K562 (cell line): ENCODE measurements at regions not wholly inside any gene's neighbourhood (a gene's known extent, or its start where the extent isn't known, plus 50 kb on each side); places are given as distances from the start of the nearest gene placed in this dataset.

Source experiments
- ATAC-seq: fragments of 200-7000 bp; cut with Tn5 transposase; 3 replicates; pipeline ENCODE4 v1.9.1; 2020; ENCODE audit warnings: moderate library complexity
- BruUV-seq: library from RNA; stranded (reverse); fragments of 400-500 nt; replicated peaks from 2 replicates; lab custom pipeline; 2021; lab: Mats Ljungman, UMichigan
- CTCF ChIA-PET: fragments of 300-600 bp; formaldehyde crosslinking; extraction: SDS; loops from one replicate; lab custom pipeline; 2021; ENCODE audit warnings: low intra/inter-chr PET ratio; lab: Yijun Ruan, JAX
- POLR2A ChIA-PET: fragments of 300-600, 350-650 bp; sonication (Branson Sonifier 250); formaldehyde crosslinking; extraction: SDS; loops from one replicate; lab custom pipeline; 2021; ENCODE audit warnings: antibody characterized with exemption, inconsistent platforms; lab: Yijun Ruan, JAX
- DNase-seq, 4 experiments: peaks; one replicate each; pipeline versions ENCODE4 v3.0.0 to v3.0.0-alpha.2; 2011 to 2018; ENCODE audit warnings: low spot score in 3 of 4, mixed read lengths in 3 of 4; ENCODE audit errors: extremely low read depth in 1 of 4
- FAIRE-seq: peaks from 2 replicates; lab custom pipeline; 2011; peaks lifted over from hg19 to GRCh38; lab: Jason Lieb, UNC
- H2AFZ ChIP-seq: 2 replicates; pipeline ENCODE4 v1.6.0; 2011; ENCODE audit warnings: low read depth, low read length, control low read depth, inconsistent platforms
- H3K27ac ChIP-seq: fragments of 200-600 bp; 3 replicates; pipeline ENCODE4 v1.8.0; 2011; ENCODE audit warnings: low read depth, mild to moderate bottlenecking, control low read depth, inconsistent platforms, low read length, moderate library complexity, mixed read lengths; ENCODE audit errors: extremely low read depth
- H3K27me3 ChIP-seq, 2 experiments: fragments of 300-600 bp in 1 of 2; 2 replicates in 1 of 2; 3 replicates in 1 of 2; pipeline versions ENCODE4 v1.6.0 to v1.8.0; 2011; ENCODE audit warnings: inconsistent platforms in 2 of 2, low read length in 2 of 2, mild to moderate bottlenecking in 1 of 2, mixed read lengths in 1 of 2, moderate library complexity in 1 of 2; ENCODE audit not compliant: control insufficient read depth in 2 of 2, insufficient read depth in 2 of 2
- H3K36me3 ChIP-seq: fragments of 300-600 bp; 3 replicates; pipeline ENCODE4 v1.8.0; 2011; ENCODE audit warnings: mild to moderate bottlenecking, low read length, inconsistent platforms; ENCODE audit not compliant: control insufficient read depth, insufficient read depth
- H3K4me1 ChIP-seq, 2 experiments: fragments of 200-600 bp in 1 of 2; replicated peaks in 1 of 2; 2 replicates in 1 of 2; 3 replicates in 1 of 2; pipeline versions ENCODE4 v1.5.1 to v1.8.0; 2011; ENCODE audit warnings: inconsistent platforms in 2 of 2, low read length in 2 of 2, mild to moderate bottlenecking in 1 of 2, mixed read lengths in 1 of 2, moderate library complexity in 1 of 2; ENCODE audit not compliant: control insufficient read depth in 2 of 2, insufficient read depth in 2 of 2
- H3K4me2 ChIP-seq: 2 replicates; pipeline ENCODE4 v1.6.1; 2011; ENCODE audit warnings: low read length, control low read depth, inconsistent platforms, mixed read lengths; ENCODE audit not compliant: insufficient read depth
- H3K4me3 ChIP-seq: fragments of 200-600 bp; sonication (generic), shearing (Covaris generic); 2 replicates; pipeline ENCODE4 v1.5.1; 2016; ENCODE audit warnings: control low read depth, inconsistent platforms
- H3K79me2 ChIP-seq: fragments of 200-600 bp; 3 replicates; pipeline ENCODE4 v1.8.0; 2011; ENCODE audit warnings: low read length, inconsistent platforms; ENCODE audit not compliant: control insufficient read depth, insufficient read depth
- H3K9ac ChIP-seq, 2 experiments: 2 replicates each; pipeline versions ENCODE4 v1.6.0 to v1.6.1; 2011; ENCODE audit warnings: low read depth in 2 of 2, low read length in 2 of 2, control low read depth in 1 of 2, inconsistent platforms in 1 of 2, mild to moderate bottlenecking in 1 of 2, mixed read lengths in 1 of 2; ENCODE audit not compliant: insufficient read depth in 1 of 2
- H3K9me1 ChIP-seq: one replicate; pipeline ENCODE4 v1.6.0; 2011; ENCODE audit warnings: inconsistent platforms, mild to moderate bottlenecking, low read length, moderate library complexity; ENCODE audit not compliant: control insufficient read depth, insufficient read depth
- H3K9me3 ChIP-seq: replicated peaks from 2 replicates; pipeline ENCODE4 v1.5.1; 2011; ENCODE audit warnings: low read depth, low read length, inconsistent platforms; ENCODE audit not compliant: control insufficient read depth, insufficient read depth
- H4K20me1 ChIP-seq: replicated peaks from 2 replicates; pipeline ENCODE4 v1.6.1; 2011; ENCODE audit warnings: low read length, inconsistent platforms, mixed read lengths; ENCODE audit not compliant: control insufficient read depth, insufficient read depth
- FOXP1 ChIP-seq: sonication (generic); formaldehyde crosslinking; IDR thresholded peaks from 2 replicates; pipeline ENCODE4 v1.8.0; 2022; ENCODE audit warnings: mild to moderate bottlenecking, missing genetic modification reagents
- NFXL1 ChIP-seq: fragments of 450-650 bp; formaldehyde crosslinking; IDR thresholded peaks from 2 replicates; pipeline ENCODE4 v1.4.0; 2021; ENCODE audit warnings: mild to moderate bottlenecking
- PTTG1 ChIP-seq: fragments of 450-650 bp; IDR thresholded peaks from 2 replicates; pipeline ENCODE4 v1.6.1; 2016; ENCODE audit warnings: low read depth, mild to moderate bottlenecking, missing genetic modification characterization, missing compliant biosample characterization
- ZNF12 ChIP-seq: sonication (generic); formaldehyde crosslinking; IDR thresholded peaks from 2 replicates; pipeline ENCODE4 v1.4.0; 2020; ENCODE audit warnings: mild to moderate bottlenecking, missing genetic modification reagents
- ZNF146 ChIP-seq: IDR thresholded peaks from one replicate; pipeline ENCODE4 v1.6.1; 2018; ENCODE audit warnings: missing compliant biosample characterization; ENCODE audit not compliant: unreplicated experiment
- WGBS: fragments of 100-300 bp; shearing (Covaris generic); methylation state at CpG from one replicate; pipeline ENCODE4 v1.1.6; 2016; ENCODE audit warnings: low coverage, mixed read lengths; ENCODE audit not compliant: insufficient coverage; ENCODE audit errors: missing lambda C conversion rate; 5-methylcytosine and 5-hydroxymethylcytosine counted together
- in situ Hi-C: fragments of 300-500 bp; cut with MboI; formaldehyde crosslinking; loops from 4 replicates; pipeline ENCODE4 v1.15.0; 2018; ENCODE audit warnings: inconsistent platforms, mixed read lengths
- intact Hi-C: fragments of 100-400 bp; cut with micrococcal nuclease; formaldehyde crosslinking; loops from 2 replicates; pipeline ENCODE4 v1.14.2; 2022
- TF ChIP-seq, protein P1 (sequence below): fragments of 450-650 bp; IDR thresholded peaks from 2 replicates; pipeline ENCODE4 v1.6.1; 2018; ENCODE audit not compliant: partially characterized antibody
- TF ChIP-seq, protein P2 (sequence below), 2 experiments: fragments of 450-650 bp; IDR thresholded peaks; 2 replicates each; pipeline ENCODE4 v1.6.1; 2018; ENCODE audit warnings: mild to moderate bottlenecking in 2 of 2, low read depth in 1 of 2; ENCODE audit not compliant: partially characterized antibody in 2 of 2
- TF ChIP-seq, protein P3 (sequence below), 2 experiments: IDR thresholded peaks; 2 replicates each; pipeline ENCODE4 v1.6.1; 2011; ENCODE audit warnings: borderline replicate concordance in 1 of 2, control low read depth in 1 of 2, low read depth in 1 of 2, low read length in 1 of 2, mild to moderate bottlenecking in 1 of 2, mixed read lengths in 1 of 2, moderate library complexity in 1 of 2; ENCODE audit not compliant: insufficient read depth in 1 of 2, insufficient read length in 1 of 2, poor library complexity in 1 of 2, severe bottlenecking in 1 of 2; ENCODE audit errors: extremely low read depth in 1 of 2

DNA sequence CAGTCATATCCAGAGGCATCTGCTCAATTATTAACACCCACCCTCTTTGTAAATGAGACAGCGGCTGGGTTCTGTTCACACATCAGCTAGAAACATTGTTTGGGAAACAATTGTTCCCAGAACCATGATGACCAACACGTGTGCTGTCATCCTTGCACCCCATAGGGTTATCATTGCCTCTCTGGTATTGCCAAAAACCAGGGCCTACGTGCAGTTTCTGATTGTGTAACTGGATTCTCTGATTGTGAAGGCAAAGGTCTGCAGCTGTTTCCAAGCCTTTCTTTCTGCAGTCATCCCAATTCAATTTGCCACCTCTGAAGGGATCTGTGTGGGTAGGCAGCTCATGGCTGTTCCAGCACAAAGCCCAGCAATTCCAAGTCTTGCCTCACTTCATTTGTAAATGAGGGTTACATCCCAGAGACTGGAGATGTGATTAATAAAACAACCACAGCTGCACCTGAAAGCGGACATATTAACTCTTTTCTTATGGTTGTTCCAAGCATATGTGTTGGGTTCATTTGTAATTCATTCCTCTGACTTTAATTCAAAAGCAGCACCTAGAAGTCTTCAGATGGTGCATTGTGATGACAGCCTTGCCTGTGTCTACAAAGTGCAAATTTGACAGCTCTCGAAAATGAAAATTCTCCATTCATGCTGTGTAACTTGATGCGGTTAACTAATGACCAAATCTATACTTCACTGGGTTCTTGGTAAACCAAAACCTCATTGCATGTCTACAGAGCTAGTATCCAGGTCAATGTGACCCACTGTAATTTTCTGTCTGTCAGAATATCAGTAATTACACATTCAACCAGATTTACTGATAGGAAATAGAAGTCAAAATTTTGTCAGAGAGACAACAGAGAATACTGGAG is 66.6 kb downstream of the YIPF5 start:
- DNase-seq, result no peak

More for the DNA sequence above, 66.6 kb downstream of the YIPF5 start:
- TF ChIP-seq, protein P1, sequence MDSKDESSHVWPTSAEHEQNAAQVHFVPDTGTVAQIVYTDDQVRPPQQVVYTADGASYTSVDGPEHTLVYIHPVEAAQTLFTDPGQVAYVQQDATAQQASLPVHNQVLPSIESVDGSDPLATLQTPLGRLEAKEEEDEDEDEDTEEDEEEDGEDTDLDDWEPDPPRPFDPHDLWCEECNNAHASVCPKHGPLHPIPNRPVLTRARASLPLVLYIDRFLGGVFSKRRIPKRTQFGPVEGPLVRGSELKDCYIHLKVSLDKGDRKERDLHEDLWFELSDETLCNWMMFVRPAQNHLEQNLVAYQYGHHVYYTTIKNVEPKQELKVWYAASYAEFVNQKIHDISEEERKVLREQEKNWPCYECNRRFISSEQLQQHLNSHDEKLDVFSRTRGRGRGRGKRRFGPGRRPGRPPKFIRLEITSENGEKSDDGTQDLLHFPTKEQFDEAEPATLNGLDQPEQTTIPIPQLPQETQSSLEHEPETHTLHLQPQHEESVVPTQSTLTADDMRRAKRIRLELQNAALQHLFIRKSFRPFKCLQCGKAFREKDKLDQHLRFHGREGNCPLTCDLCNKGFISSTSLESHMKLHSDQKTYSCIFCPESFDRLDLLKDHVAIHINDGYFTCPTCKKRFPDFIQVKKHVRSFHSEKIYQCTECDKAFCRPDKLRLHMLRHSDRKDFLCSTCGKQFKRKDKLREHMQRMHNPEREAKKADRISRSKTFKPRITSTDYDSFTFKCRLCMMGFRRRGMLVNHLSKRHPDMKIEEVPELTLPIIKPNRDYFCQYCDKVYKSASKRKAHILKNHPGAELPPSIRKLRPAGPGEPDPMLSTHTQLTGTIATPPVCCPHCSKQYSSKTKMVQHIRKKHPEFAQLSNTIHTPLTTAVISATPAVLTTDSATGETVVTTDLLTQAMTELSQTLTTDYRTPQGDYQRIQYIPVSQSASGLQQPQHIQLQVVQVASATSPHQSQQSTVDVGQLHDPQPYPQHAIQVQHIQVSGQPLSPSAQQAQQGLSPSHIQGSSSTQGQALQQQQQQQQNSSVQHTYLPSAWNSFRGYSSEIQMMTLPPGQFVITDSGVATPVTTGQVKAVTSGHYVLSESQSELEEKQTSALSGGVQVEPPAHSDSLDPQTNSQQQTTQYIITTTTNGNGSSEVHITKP, result no peak
- TF ChIP-seq, protein P2, sequence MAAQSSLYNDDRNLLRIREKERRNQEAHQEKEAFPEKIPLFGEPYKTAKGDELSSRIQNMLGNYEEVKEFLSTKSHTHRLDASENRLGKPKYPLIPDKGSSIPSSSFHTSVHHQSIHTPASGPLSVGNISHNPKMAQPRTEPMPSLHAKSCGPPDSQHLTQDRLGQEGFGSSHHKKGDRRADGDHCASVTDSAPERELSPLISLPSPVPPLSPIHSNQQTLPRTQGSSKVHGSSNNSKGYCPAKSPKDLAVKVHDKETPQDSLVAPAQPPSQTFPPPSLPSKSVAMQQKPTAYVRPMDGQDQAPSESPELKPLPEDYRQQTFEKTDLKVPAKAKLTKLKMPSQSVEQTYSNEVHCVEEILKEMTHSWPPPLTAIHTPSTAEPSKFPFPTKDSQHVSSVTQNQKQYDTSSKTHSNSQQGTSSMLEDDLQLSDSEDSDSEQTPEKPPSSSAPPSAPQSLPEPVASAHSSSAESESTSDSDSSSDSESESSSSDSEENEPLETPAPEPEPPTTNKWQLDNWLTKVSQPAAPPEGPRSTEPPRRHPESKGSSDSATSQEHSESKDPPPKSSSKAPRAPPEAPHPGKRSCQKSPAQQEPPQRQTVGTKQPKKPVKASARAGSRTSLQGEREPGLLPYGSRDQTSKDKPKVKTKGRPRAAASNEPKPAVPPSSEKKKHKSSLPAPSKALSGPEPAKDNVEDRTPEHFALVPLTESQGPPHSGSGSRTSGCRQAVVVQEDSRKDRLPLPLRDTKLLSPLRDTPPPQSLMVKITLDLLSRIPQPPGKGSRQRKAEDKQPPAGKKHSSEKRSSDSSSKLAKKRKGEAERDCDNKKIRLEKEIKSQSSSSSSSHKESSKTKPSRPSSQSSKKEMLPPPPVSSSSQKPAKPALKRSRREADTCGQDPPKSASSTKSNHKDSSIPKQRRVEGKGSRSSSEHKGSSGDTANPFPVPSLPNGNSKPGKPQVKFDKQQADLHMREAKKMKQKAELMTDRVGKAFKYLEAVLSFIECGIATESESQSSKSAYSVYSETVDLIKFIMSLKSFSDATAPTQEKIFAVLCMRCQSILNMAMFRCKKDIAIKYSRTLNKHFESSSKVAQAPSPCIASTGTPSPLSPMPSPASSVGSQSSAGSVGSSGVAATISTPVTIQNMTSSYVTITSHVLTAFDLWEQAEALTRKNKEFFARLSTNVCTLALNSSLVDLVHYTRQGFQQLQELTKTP (IDR thresholded peaks at IDR 0.05; ENCODE audit: low read depth in 1 of 2, partially characterized antibody in 2 of 2), result no peak
- no peak for TF ChIP-seq ZNF12 (CRISPR knock-in tag)
- TF ChIP-seq NFXL1 (CRISPR knock-in tag), result no peak
- TF ChIP-seq PTTG1, result no peak
- TF ChIP-seq, protein P3, sequence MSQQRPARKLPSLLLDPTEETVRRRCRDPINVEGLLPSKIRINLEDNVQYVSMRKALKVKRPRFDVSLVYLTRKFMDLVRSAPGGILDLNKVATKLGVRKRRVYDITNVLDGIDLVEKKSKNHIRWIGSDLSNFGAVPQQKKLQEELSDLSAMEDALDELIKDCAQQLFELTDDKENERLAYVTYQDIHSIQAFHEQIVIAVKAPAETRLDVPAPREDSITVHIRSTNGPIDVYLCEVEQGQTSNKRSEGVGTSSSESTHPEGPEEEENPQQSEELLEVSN (IDR thresholded peaks at IDR 0.05; ENCODE audit: borderline replicate concordance in 1 of 2, extremely low read depth in 1 of 2, insufficient read depth in 1 of 2, insufficient read length in 1 of 2, low read depth in 1 of 2, low read length in 1 of 2, poor library complexity in 1 of 2, severe bottlenecking in 1 of 2), result no peak
- TF ChIP-seq FOXP1, result no peak
- no peak for TF ChIP-seq ZNF146 (CRISPR knock-in tag)
- no TSS peak for BruUV-seq
- intact Hi-C loops, result no loop called here
- Histone ChIP-seq H3K9me3 (no peaks in the 10 kb centered on the region), H3K4me3 (no peak overlapping the region), H3K4me2 (no peak overlapping the region), H2AFZ (no peak overlapping the region), H3K9me1 (no peaks in the 10 kb centered on the region), H3K4me1 (no peaks in the 10 kb centered on the region), H3K27ac (no peak overlapping the region), H3K9ac (no peak overlapping the region), H4K20me1 (no peaks in the 10 kb centered on the region), H3K36me3 (no peaks in the 10 kb centered on the region), H3K79me2 (no peaks in the 10 kb centered on the region), H3K27me3 (no peaks in the 10 kb centered on the region)
- in situ Hi-C loops, result no loop called here
- ATAC-seq, result no peak
- POLR2A ChIA-PET, result no interaction called here
- CTCF ChIA-PET, result no interaction called here
- 7% methylated on average over 6 of the region's 6 CpGs for WGBS
- FAIRE-seq, result no peak
